Naive thymus-derived CD4-positive, alpha-beta T cell (primary cell): ENCODE measurements at regions not wholly inside any gene's neighbourhood (a gene's known extent, or its start where the extent isn't known, plus 50 kb on each side); places are given as distances from the start of the nearest gene placed in this dataset.
A peak's percentile ranks its signal among the peaks of the same experiment; 100 is the strongest.

ENCODE experiments used
- ATAC-seq: fragments of 150-1000 bp; cut with Tn5 transposase; 2 replicates; pipeline ENCODE4 v1.10.0; 2021; ENCODE audit warnings: mild to moderate bottlenecking, moderate library complexity
- CTCF ChIA-PET: fragments of 350-600 bp; sonication (Branson Sonifier 250); formaldehyde crosslinking; loops from one replicate; lab custom pipeline; 2021; ENCODE audit warnings: antibody characterized with exemption; lab: Charles Lee
- POLR2A ChIA-PET: fragments of 350-600 bp; sonication (Branson Sonifier 250); formaldehyde crosslinking; loops from one replicate; lab custom pipeline; 2021; ENCODE audit warnings: antibody characterized with exemption, inconsistent platforms; lab: Charles Lee
- DNase-seq, 9 donors: peaks; one replicate each; pipeline versions ENCODE4 v3.0.0 to v3.0.0-alpha.2; 2020 to 2022; ENCODE audit warnings: mixed read lengths in 1 of 9
- H3K27ac ChIP-seq: one replicate; pipeline ENCODE4 v1.7.0; 2013; ENCODE audit warnings: mild to moderate bottlenecking, low read depth, low read length, moderate library complexity
- H3K27me3 ChIP-seq, 2 donors: one replicate each; pipeline ENCODE4 v1.7.0; 2013; ENCODE audit warnings: low read length in 2 of 2, mild to moderate bottlenecking in 2 of 2, moderate library complexity in 2 of 2; ENCODE audit not compliant: control insufficient read depth in 2 of 2, insufficient read depth in 2 of 2
- H3K36me3 ChIP-seq, 3 experiments: 1 replicate in 2 of 3; 2 replicates in 1 of 3; pipeline ENCODE4 v1.7.0; 2013; ENCODE audit warnings: low read length in 3 of 3, mild to moderate bottlenecking in 3 of 3, moderate library complexity in 1 of 3; ENCODE audit not compliant: insufficient read depth in 3 of 3, control insufficient read depth in 2 of 3
- H3K4me1 ChIP-seq, 2 donors: one replicate each; pipeline ENCODE4 v1.7.0; 2013; ENCODE audit warnings: low read length in 2 of 2, mild to moderate bottlenecking in 2 of 2, moderate library complexity in 1 of 2; ENCODE audit not compliant: control insufficient read depth in 2 of 2, insufficient read depth in 2 of 2
- H3K4me3 ChIP-seq: 2 replicates; pipeline ENCODE4 v1.7.0; 2013; ENCODE audit warnings: mild to moderate bottlenecking, low read length
- H3K9me3 ChIP-seq, 3 experiments: 1 replicate in 2 of 3; 2 replicates in 1 of 3; pipeline ENCODE4 v1.7.0; 2013; ENCODE audit warnings: low read length in 3 of 3; ENCODE audit not compliant: control insufficient read depth in 2 of 3
- H3K27ac Mint-ChIP-seq, 9 donors: one replicate each; pipeline ENCODE4 v1.8.0; 2020 to 2022; ENCODE audit warnings: mixed read lengths in 9 of 9, mild to moderate bottlenecking in 8 of 9, moderate library complexity in 5 of 9, inconsistent platforms in 2 of 9
- H3K27me3 Mint-ChIP-seq, 5 donors: one replicate each; pipeline ENCODE4 v1.8.0; 2021 to 2022; ENCODE audit warnings: mixed read lengths in 5 of 5, mild to moderate bottlenecking in 1 of 5
- H3K36me3 Mint-ChIP-seq, 5 donors: one replicate each; pipeline ENCODE4 v1.8.0; 2020 to 2022; ENCODE audit warnings: mixed read lengths in 5 of 5, mild to moderate bottlenecking in 3 of 5, inconsistent platforms in 1 of 5
- H3K4me1 Mint-ChIP-seq, 7 donors: one replicate each; pipeline ENCODE4 v1.8.0; 2020 to 2022; ENCODE audit warnings: mixed read lengths in 7 of 7, mild to moderate bottlenecking in 3 of 7, inconsistent platforms in 1 of 7
- H3K4me3 Mint-ChIP-seq, 10 donors: one replicate each; pipeline ENCODE4 v1.8.0; 2020 to 2022; ENCODE audit warnings: mild to moderate bottlenecking in 10 of 10, mixed read lengths in 10 of 10, moderate library complexity in 6 of 10, inconsistent platforms in 2 of 10
- H3K9me3 Mint-ChIP-seq, 11 donors: one replicate each; pipeline ENCODE4 v1.8.0; 2020 to 2022; ENCODE audit warnings: mixed read lengths in 11 of 11, mild to moderate bottlenecking in 4 of 11, inconsistent platforms in 1 of 11, moderate library complexity in 1 of 11
- intact Hi-C, 2 donors: fragments of 100-400 bp; cut with micrococcal nuclease; formaldehyde crosslinking; loops; one replicate each; pipeline ENCODE4 v1.15.1; 2023

GRCh38 chr20:41697861-41698559, 79.8 kb upstream of the CHD6 start:
- Mint-ChIP-seq H3K4me3 (no peak overlapping the region), H3K27me3 (peaks cover 2 to 6% (median 5%) of the 10 kb centered on the region in 5 donors)

GRCh38 chr20:41696428-41696827, 78.3 kb upstream of the CHD6 start:
- Mint-ChIP-seq H3K4me1 (peaks cover 6 to 24% (median 20%) of the 10 kb centered on the region in 7 donors), H3K4me3 (no peak overlapping the region), H3K27ac (no peak overlapping the region), H3K27me3 (peaks cover 2 to 6% (median 5%) of the 10 kb centered on the region in 5 donors), H3K36me3 (no peaks in the 10 kb centered on the region), H3K9me3 (peaks cover 0 to 8% (median 0%) of the 10 kb centered on the region in 11 donors)
- ATAC-seq, result no peak
- Histone ChIP-seq H3K27ac (no peak overlapping the region), H3K36me3 (no peaks in the 10 kb centered on the region), H3K27me3 (no peaks in the 10 kb centered on the region), H3K9me3 (no peaks in the 10 kb centered on the region), H3K4me3 (no peak overlapping the region), H3K4me1 (no peaks in the 10 kb centered on the region)
- DNase-seq, result no peak
- intact Hi-C loops, result loop anchor here in 1 of 2 donors (10.0 kb wide), 2 partner anchors 212 to 732 kb away; no protein-coding TSS in a partner anchor
- ChIA-PET POLR2A (no interaction called here), CTCF (interaction anchor here (0.6 kb wide), 2 partner anchors 88 to 103 kb away, joined by 3 to 4 read pairs; no protein-coding TSS in a partner anchor)

More at GRCh38 chr20:41697861-41698559, 79.8 kb upstream of the CHD6 start:
- H3K27me3 ChIP-seq, result no peaks in the 10 kb centered on the region
- Mint-ChIP-seq H3K4me1 (peaks cover 6 to 18% (median 16%) of the 10 kb centered on the region in 7 donors), H3K9me3 (peaks cover 0 to 4% (median 0%) of the 10 kb centered on the region in 11 donors), H3K27ac (peak overlapping the region in 4 of 9 donors; percentile 7 to 77 (median 22)), H3K36me3 (no peaks in the 10 kb centered on the region)
- no peak overlapping the region for H3K27ac ChIP-seq
- H3K4me1 ChIP-seq, result no peaks in the 10 kb centered on the region
- intact Hi-C loops, result loop anchor here in 1 of 2 donors (10.0 kb wide), 2 partner anchors 213 to 733 kb away; no protein-coding TSS in a partner anchor
- DNase-seq (peak in 5 of 9 donors; percentile 25 to 41 (median 33)), ATAC-seq (no peak)
- H3K36me3 ChIP-seq, result no peaks in the 10 kb centered on the region
- H3K9me3 ChIP-seq, result no peaks in the 10 kb centered on the region
- ChIA-PET CTCF (interaction anchor here (0.7 kb wide), 1 partner anchor 353 kb away, joined by 3 read pairs; no protein-coding TSS in a partner anchor), POLR2A (no interaction called here)
- H3K4me3 ChIP-seq, result no peak overlapping the region

- Histone ChIP-seq H3K36me3 (no peaks in the 10 kb centered on the region), H3K27me3 (no peaks in the 10 kb centered on the region), H3K4me3 (no peak overlapping the region), H3K4me1 (no peaks in the 10 kb centered on the region), H3K9me3 (no peaks in the 10 kb centered on the region), H3K27ac (no peak overlapping the region)
- intact Hi-C loops, result loop anchor here (5.0 to 10.0 kb wide), 7 partner anchors 210 to 1898 kb away; partner anchors contain the start of genes IFT52 (in 1 of the 2), PLCG1 (in 1 of the 2) and PTPRT (in 1 of the 2)
- peak overlapping the region in 5 of 10 donors; percentile 70 to 94 (median 87) for H3K4me3 Mint-ChIP-seq
- POLR2A ChIA-PET, result interaction anchor here (0.6 to 3.7 kb wide), 2 partner anchors 76 to 1926 kb away, joined by 3 to 60 read pairs; partner anchors contain the start of gene CHD6
- CTCF ChIA-PET, result interaction anchor here (0.6 kb wide), 1 partner anchor 9 kb away, joined by 3 read pairs; no protein-coding TSS in a partner anchor
- peaks cover 2 to 6% (median 5%) of the 10 kb centered on the region in 5 donors for H3K27me3 Mint-ChIP-seq
- H3K9me3 Mint-ChIP-seq, result peaks cover 0 to 8% (median 0%) of the 10 kb centered on the region in 11 donors
- DNase-seq (no peak), ATAC-seq (no peak)
- peaks cover 6 to 24% (median 20%) of the 10 kb centered on the region in 7 donors for H3K4me1 Mint-ChIP-seq
- peak overlapping the region in 8 of 9 donors; percentile 4 to 96 (median 72) for H3K27ac Mint-ChIP-seq
- no peaks in the 10 kb centered on the region for H3K36me3 Mint-ChIP-seq
Measured at GRCh38 chr20:41694796-41695195, 76.6 kb upstream of the CHD6 start.

- Histone ChIP-seq H3K9me3 (no peaks in the 10 kb centered on the region), H3K4me3 (peak overlapping the region; percentile 63), H3K4me1 (no peaks in the 10 kb centered on the region), H3K27me3 (no peaks in the 10 kb centered on the region), H3K27ac (peak overlapping the region; percentile 77), H3K36me3 (no peaks in the 10 kb centered on the region)
- H3K27ac Mint-ChIP-seq, result peak overlapping the region; percentile 91 to 99 (median 96)
- intact Hi-C loops, result loop anchor here (1.0 to 10.0 kb wide), 14 partner anchors 75 to 1899 kb away; partner anchors contain the start of genes CHD6 (in 2 of the 2), PLCG1 (in 2 of the 2), ZHX3 (in 2 of the 2) and IFT52 (in 1 of the 2)
- H3K9me3 Mint-ChIP-seq, result peaks cover 0 to 8% (median 0%) of the 10 kb centered on the region in 11 donors
- no peaks in the 10 kb centered on the region for H3K36me3 Mint-ChIP-seq
- DNase-seq (peak; percentile 59 to 89 (median 83)), ATAC-seq (peak; percentile 94)
- CTCF ChIA-PET, result no interaction called here
- H3K4me1 Mint-ChIP-seq, result peaks cover 6 to 24% (median 20%) of the 10 kb centered on the region in 7 donors
- POLR2A ChIA-PET, result interaction anchor here (0.6 to 3.7 kb wide), 13 partner anchors 9 to 555 kb away, joined by 3 to 60 read pairs (median 3); partner anchors contain the start of gene CHD6
- H3K27me3 Mint-ChIP-seq, result peaks cover 2 to 6% (median 5%) of the 10 kb centered on the region in 5 donors
- peak overlapping the region; percentile 87 to 94 (median 92) for H3K4me3 Mint-ChIP-seq
Measured at GRCh38 chr20:41693136-41693979, 75.2 kb upstream of the CHD6 start.

- Mint-ChIP-seq H3K27ac (peak overlapping the region; percentile 91 to 99 (median 96)), H3K27me3 (peaks cover under 1 to 3% (median 2%) of the 10 kb centered on the region in 5 donors), H3K36me3 (no peaks in the 10 kb centered on the region), H3K4me3 (peak overlapping the region; percentile 87 to 94 (median 92)), H3K4me1 (peaks cover 4 to 20% (median 18%) of the 10 kb centered on the region in 7 donors), H3K9me3 (peaks cover 0 to 8% (median 0%) of the 10 kb centered on the region in 11 donors)
- intact Hi-C loops, result loop anchor here (1.0 to 10.0 kb wide), 14 partner anchors 74 to 1900 kb away; partner anchors contain the start of genes CHD6 (in 2 of the 2), PLCG1 (in 2 of the 2), ZHX3 (in 2 of the 2) and IFT52 (in 1 of the 2)
- ATAC-seq (peak; percentile 61), DNase-seq (peak in 8 of 9 donors; percentile 65 to 81 (median 78))
- ChIA-PET POLR2A (interaction anchor here (0.6 to 3.7 kb wide), 12 partner anchors 9 to 594 kb away, joined by 3 to 60 read pairs (median 4); partner anchors contain the start of gene CHD6), CTCF (no interaction called here)
- Histone ChIP-seq H3K4me1 (no peaks in the 10 kb centered on the region), H3K4me3 (peak overlapping the region; percentile 63), H3K27me3 (no peaks in the 10 kb centered on the region), H3K36me3 (no peaks in the 10 kb centered on the region), H3K9me3 (no peaks in the 10 kb centered on the region), H3K27ac (peak overlapping the region; percentile 77)
Measured at GRCh38 chr20:41692479-41693135, 74.4 kb upstream of the CHD6 start.
